ENCODE measurements at regions not wholly inside any gene's neighbourhood (a gene's known extent, or its start where the extent isn't known, plus 50 kb on each side); places are given as distances from the start of the nearest gene placed in this dataset.
"Not testable (repeated sequence)": the region's sequence is repeated elsewhere in the genome, so short reads cannot be mapped to it uniquely, and the experiment has no call there.

DNA sequence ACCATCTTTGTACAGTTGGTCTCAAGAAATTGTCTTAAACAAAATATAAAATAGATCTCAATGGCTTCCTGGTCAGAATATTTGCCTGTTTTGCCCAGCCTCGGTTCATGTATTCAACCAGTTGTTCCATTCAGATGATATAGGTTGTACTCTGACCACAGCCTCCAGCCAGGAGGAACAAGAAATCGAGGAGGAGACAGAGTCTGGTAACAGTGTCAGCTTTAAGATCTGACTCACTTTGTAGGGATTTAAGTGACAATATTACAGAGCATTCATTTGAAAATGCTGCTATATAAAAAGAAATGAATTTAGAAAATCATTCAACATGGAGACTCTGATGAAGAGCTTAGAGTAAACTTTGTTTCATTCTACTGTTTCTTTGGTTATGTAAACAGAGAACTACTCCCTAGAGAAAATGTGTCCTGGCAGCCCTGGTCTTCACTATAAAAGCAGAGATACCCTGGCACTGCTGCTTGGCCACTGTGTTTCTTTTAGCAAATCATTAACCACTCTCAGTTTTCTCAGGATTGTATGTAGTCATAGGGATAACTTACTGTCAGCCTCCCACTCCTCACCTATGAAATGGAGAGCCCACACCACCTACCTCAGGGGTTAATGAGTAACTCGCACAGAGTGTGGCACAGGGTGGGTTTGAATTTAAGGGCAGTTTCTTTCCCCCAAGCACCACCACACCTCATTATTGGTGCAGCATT, 53.5 kb downstream of the PAGE2 start:
- no peak overlapping the region for H3K27ac ChIP-seq

DNA sequence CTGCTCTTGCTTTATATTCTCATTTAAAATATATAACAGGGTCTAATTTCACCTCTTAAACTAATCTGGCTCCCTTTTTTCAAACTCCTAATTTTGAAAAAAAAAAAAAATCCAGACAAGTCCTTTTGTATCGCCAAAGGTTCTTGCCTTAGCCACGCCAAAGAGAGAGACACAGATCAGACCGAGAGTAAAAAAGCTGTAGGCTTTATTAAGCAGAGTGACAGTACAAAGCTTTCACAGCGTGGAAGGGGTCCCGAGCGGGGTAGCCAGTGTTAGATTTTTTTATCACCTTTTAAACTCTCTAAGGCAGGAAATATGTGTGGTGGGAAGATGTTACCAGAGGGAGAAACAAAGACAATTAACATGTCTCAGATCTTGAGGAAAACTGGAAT, 54.1 kb downstream of the PAGE2 start:
- Histone ChIP-seq H3K27ac (no peak overlapping the region), H3K4me3 (no peak overlapping the region)

More for the DNA sequence above, 53.5 kb downstream of the PAGE2 start:
- no peak overlapping the region for H3K4me3 ChIP-seq

DNA sequence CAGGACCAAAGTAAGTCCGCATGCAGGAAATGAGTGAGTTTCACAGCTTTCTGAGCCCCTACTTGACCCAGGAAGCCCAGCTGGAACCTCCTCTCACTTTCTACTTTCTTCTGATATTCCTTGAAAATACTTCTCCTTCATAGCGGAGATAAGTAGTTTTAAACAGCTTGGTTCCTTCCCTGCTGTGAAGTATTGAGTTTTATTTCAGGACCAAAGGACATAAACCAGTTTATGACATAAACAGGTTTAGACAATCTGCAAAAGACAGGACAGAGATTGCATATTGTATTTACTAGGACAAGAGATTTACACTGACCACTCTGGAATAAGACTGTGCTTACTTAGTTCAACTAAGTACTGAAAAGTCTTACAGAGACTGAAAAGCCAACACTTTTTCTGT, 54.8 kb downstream of the PAGE2 start:
- H3K27ac ChIP-seq = no peak overlapping the region

DNA sequence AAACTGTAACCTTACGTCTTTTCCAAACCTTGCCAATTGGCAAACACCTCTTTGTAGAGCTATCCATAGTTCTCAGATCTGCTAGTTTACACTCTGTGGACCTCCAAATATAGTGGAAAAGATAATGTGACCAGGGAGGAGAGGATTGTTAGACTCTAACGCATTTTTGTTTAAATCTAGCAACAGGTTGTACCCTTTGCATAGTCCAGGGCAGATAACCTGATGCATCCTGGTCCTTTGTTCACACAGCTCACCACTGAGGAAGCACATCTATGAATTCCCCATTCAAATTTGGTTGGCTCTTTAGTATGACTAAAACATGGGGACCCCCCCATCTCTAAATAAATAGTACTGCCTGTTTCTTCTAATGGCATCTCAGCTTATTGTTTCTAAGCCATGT, 55.9 kb downstream of the PAGE2 start:
- H3K27ac ChIP-seq = no peak overlapping the region
- H3K4me3 ChIP-seq = no peak overlapping the region

More for the DNA sequence above, 54.8 kb downstream of the PAGE2 start:
- H3K4me3 ChIP-seq = no peak overlapping the region

DNA sequence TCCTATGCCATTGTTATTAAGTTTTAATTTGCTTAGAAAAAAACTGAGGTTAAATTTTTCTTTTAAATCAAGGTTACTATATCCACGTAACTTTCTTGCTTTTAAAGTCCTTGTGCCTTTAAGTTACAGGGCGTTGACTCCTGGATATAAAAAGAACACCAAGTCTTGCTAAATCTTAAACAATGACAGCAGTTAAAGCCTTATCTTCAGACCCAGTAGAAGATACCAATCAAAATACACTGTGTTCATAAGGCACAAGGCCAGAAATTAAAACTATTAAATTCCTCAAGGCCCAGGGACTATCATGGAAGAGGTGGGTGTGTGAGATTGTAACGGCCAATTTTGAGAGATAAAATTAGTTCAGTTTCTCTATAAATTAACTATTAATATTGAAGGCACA, 60.4 kb downstream of the PAGE2 start:
- Histone ChIP-seq H3K27ac (no peak overlapping the region), H3K4me3 (no peak overlapping the region)

DNA sequence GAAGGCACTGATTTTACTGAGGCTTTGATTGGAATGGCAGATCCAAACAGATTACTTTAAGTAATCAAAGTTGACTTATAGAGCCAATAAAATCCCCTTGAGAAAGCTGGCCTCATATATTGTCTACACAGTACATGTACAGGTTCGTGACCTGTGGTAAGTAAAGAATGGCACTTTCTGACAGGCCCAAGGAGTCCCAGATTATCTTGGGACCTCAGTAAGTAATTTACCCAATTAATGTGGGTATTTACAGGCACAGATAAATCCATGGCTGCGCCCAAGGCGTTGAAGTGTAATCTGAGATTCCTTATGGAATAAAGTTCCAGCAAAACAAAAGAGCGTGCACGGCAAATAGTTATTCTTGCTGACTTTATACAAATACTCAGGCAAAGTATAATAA, 62.4 kb downstream of the PAGE2 start:
- H3K4me3 ChIP-seq = no peak overlapping the region

DNA sequence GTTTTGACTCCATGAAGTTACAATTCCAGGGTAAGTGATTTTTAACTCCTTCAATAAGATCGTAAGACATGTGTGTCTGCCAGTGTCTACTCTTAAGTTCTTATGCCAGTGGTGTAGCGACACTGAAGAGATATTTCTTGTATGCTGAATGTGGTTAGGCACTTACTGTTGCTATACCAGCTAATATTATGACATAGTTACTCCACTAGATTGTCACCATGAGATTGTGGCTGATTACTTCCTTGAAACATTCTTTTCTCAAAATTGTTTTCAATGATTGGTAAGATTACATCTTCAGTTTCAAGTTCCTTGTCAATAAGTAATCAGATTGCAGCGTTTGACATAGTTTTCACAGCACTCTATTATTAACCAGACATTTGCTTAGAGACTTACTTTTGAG, 60.6 kb upstream of the PAGE5 start:
- Histone ChIP-seq H3K4me3 (no peak overlapping the region), H3K27ac (no peak overlapping the region)

More for the DNA sequence above, 62.4 kb downstream of the PAGE2 start:
- H3K27ac ChIP-seq = no peak overlapping the region

DNA sequence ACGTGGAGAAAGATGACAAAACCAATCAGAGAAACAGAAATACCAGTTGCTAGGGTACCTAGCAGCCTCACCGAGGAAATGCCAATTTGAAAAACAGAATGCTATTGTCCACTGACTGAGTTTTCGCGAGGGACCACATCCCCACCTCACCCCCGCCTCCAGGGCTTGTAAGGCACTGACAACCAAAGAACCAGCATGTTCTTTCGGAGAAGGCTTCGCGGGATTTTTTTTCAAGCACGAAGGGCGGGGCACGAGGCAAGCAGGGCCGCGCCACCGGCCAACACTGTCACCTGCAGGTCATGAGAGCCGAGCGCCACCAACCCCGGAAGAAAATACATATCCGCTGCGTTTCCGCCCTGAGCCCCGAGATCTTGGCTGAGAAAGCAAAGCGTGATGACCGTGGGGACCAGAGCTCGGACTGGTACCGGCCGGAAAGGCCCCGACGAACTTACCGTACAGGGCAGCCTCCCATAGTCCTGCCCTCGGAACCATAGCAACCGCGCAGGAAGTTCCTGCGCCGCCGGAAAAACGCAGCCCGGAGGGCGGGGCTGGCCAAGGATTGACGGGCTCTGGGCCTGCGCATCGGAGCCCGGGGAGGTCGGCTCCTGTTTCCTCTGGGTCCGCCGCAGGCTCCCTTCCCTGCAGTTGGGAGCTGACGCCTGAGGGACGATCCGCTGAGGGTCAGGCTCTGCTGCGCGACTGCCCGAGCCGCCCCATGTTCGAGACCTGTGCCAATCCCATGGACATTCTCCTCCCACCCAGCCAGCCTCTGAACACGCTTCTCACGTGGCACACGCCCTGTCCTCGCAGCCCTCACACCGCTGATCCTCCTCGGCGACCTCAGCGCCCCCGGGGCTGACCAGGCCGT, 59.2 kb upstream of the PAGE5 start:
- H3K4me3 ChIP-seq = peak overlapping the region; percentile 44 to 50 (median 46)

DNA sequence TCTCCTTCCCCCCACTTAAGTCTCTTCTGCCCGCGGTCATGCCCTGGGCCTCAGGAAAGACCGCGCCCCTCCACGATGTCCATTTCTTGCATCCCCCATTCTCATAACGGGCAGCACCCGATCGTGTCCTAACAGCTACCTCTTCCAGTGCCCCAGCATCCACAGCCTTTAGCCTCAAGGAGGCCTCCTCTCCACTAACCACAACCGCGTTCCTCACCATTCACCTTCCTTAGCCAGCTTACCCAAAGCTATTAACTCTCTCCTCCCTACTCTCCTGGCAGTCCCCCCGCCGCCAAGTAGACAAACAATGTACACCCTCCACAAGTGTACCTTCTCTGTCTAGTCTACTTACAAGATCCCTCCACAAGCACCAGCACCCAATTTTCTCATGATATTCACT, 58.6 kb upstream of the PAGE5 start:
- Histone ChIP-seq H3K27ac (peak overlapping the region in 20 of 21 experiments; percentile 68 to 94 (median 86)), H3K4me3 (peak overlapping the region; percentile 44 to 50 (median 46))

More for the DNA sequence above, 59.2 kb upstream of the PAGE5 start:
- peak overlapping the region; percentile 26 to 94 (median 86) for H3K27ac ChIP-seq

DNA sequence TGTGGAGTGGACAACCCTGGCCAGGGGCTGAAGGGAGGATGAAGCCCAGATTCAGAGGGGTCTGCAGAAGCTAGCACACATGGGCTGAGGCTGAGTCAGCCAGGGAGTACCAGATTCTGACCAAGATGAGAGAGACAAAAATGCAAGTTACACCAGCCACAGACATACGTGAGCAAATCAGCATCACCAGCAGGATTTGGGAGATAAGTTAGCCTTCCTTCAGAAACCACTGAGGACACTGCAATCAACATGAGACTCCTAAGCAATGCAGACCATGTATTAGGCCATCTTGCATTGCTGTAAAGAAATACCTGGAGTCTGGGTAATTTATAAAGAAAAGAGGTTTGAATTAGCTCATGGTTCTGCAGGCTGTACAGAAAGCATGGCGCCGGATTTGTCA, 57.0 kb upstream of the PAGE5 start:
- no peak overlapping the region for H3K4me3 ChIP-seq

DNA sequence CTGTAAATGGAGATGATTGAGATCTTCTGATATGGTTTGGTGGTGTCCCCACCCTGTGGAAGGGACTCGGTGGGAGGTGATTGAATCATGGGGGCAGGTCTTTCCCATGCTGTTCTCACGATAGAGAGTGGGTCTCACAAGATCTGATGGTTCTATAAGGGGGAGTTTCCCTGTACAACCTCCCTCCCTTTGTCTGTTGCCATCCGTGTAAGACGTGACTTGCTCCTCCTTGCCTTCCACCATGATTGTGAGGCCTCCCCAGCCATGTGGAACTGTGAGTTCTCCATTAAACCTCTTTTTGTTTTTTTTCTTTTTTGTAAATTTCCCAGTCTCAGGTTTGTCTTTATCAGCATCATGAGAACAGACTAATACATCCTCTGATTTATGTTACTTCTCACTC, 55.1 kb upstream of the PAGE5 start:
- H3K27ac ChIP-seq, H3K4me3 ChIP-seq: not testable (repeated sequence)

More for the DNA sequence above, 57.0 kb upstream of the PAGE5 start:
- no peak overlapping the region for H3K27ac ChIP-seq

DNA sequence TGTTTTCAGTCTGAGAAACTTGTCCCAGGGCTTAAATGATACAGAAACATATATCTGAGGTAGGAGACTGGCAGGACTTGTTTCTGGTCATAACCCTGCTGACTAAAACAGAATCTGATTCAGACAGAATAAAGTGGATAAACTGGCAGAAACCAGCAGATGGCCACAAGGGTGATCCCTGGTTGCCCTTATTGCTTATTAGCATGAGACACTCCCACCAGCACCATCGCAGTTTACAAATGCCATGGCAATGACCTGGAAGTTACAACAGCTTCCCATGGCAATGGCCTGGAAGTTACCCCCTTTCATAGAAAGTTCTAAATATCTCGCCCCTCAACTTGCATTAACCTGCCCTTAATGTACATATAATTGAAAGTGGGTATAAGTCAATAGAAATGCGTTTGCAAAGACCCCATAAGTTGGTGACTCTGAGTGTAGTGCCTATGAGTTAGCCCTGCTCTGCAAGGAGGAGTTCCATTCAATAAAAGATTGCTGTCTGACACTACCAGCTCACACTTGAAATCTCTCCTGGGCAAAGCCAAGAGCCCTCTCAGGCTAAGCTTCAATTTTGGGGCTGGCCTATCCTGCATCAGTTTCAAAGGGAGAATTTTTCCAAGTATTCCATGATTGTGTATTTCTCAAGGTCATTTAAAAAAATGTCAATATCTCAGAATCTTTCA, 52.9 kb upstream of the PAGE5 start:
- Histone ChIP-seq H3K4me3 (no peak overlapping the region), H3K27ac (no peak overlapping the region)

DNA sequence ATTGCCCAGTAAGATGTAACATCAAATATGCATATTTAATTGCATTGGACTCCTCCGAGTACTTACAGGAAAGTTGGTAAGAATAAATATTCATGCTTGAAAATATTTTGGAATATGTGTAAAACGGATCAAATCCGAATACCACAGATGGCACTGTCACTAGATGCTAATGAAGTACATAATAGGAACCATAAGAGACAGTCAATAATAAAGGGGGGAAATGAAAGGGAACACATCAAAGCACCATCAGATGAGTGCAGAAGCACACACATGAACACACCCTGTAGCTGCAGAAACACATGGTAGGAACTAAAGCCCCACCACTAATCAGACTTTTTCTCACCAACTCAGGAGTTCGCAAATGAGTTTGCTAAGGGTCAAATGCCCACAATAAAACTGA, 52.2 kb upstream of the PAGE5 start:
- H3K27ac ChIP-seq = no peak overlapping the region
- H3K4me3 ChIP-seq = no peak overlapping the region

DNA sequence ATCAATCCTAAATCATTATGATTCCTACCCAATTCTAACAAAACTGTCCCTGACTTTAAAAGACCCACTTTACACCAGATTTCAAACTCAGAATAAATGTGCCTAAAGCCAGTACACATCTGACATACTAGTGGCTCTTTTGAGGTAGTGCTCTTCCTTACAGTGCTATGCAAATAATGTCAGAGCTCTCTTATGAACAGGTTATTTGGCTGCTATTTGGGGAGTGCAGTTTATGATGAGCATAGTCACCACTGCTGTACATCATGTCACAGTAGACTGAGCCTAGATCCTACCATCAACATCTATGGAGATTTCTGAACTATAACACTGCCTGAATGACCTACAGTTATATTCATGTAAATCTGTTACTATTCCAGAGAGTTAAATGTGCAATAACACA, 50.4 kb upstream of the PAGE5 start:
- Histone ChIP-seq H3K27ac (no peak overlapping the region), H3K4me3 (no peak overlapping the region)

Data from skin epidermis (tissue), 12 donors.